DND-41 (cell line): ENCODE measurements at regions not wholly inside any gene's neighbourhood (a gene's known extent, or its start where the extent isn't known, plus 50 kb on each side); places are given as distances from the start of the nearest gene placed in this dataset.

ENCODE experiments used
- ATAC-seq: fragments of 200-7000 bp; cut with Tn5 transposase; 3 replicates; pipeline ENCODE4 v1.9.1; 2021; ENCODE audit warnings: low read depth; ENCODE audit not compliant: insufficient read depth
- DNase-seq: peaks from one replicate; pipeline ENCODE4 v3.0.0-alpha.2; 2020
- H2AFZ ChIP-seq: 2 replicates; pipeline ENCODE4 v1.6.0; 2012; ENCODE audit warnings: low read depth, low read length
- H3K27ac ChIP-seq: 2 replicates; pipeline ENCODE4 v1.5.1; 2012; ENCODE audit warnings: low read length, inconsistent platforms
- H3K27me3 ChIP-seq: fragments of 200-600 bp; sonication (generic); 2 replicates; pipeline ENCODE4 v1.6.0; 2012; ENCODE audit warnings: low read length, mild to moderate bottlenecking, inconsistent platforms; ENCODE audit not compliant: insufficient read depth, poor library complexity
- H3K36me3 ChIP-seq: 2 replicates; pipeline ENCODE4 v1.5.1; 2012; ENCODE audit warnings: low read length, inconsistent platforms; ENCODE audit not compliant: insufficient read depth
- H3K4me1 ChIP-seq: 2 replicates; pipeline ENCODE4 v1.5.1; 2012; ENCODE audit warnings: mild to moderate bottlenecking, low read length; ENCODE audit not compliant: insufficient read depth
- H3K4me2 ChIP-seq: 2 replicates; pipeline ENCODE4 v1.6.0; 2012; ENCODE audit warnings: mild to moderate bottlenecking, moderate library complexity, low read length, inconsistent platforms; ENCODE audit not compliant: insufficient read depth
- H3K4me3 ChIP-seq, 2 experiments: fragments of 200-600 bp in 1 of 2; shearing (Covaris generic) in 1 of 2; 2 replicates each; pipeline ENCODE4 v1.5.1; 2012 to 2016; ENCODE audit warnings: inconsistent platforms in 2 of 2, low read length in 2 of 2, mild to moderate bottlenecking in 2 of 2, low read depth in 1 of 2, moderate library complexity in 1 of 2
- H3K79me2 ChIP-seq: 2 replicates; pipeline ENCODE4 v1.6.0; 2012; ENCODE audit warnings: low read length, inconsistent platforms; ENCODE audit not compliant: insufficient read depth
- H3K9ac ChIP-seq: 2 replicates; pipeline ENCODE4 v1.6.0; 2012; ENCODE audit warnings: low read depth, mild to moderate bottlenecking, inconsistent platforms, low read length, moderate library complexity
- H3K9me3 ChIP-seq: 2 replicates; pipeline ENCODE4 v1.5.1; 2012; ENCODE audit warnings: low read length, moderate library complexity, mild to moderate bottlenecking, inconsistent platforms; ENCODE audit not compliant: insufficient read depth, severe bottlenecking
- H4K20me1 ChIP-seq: 2 replicates; pipeline ENCODE4 v1.6.0; 2012; ENCODE audit warnings: low read length; ENCODE audit not compliant: insufficient read depth
- EZH2 ChIP-seq: IDR thresholded peaks from 3 replicates; pipeline ENCODE4 v1.6.1; 2012; ENCODE audit warnings: borderline replicate concordance, low read depth, mild to moderate bottlenecking, moderate library complexity, low read length, inconsistent platforms; ENCODE audit not compliant: severe bottlenecking
- TF ChIP-seq, protein P1 (sequence below): IDR thresholded peaks from 2 replicates; pipeline ENCODE4 v1.5.1; 2012; ENCODE audit warnings: borderline replicate concordance, low read length, moderate library complexity, mild to moderate bottlenecking; ENCODE audit not compliant: poor library complexity, severe bottlenecking; ENCODE audit errors: extremely low read depth

DNA sequence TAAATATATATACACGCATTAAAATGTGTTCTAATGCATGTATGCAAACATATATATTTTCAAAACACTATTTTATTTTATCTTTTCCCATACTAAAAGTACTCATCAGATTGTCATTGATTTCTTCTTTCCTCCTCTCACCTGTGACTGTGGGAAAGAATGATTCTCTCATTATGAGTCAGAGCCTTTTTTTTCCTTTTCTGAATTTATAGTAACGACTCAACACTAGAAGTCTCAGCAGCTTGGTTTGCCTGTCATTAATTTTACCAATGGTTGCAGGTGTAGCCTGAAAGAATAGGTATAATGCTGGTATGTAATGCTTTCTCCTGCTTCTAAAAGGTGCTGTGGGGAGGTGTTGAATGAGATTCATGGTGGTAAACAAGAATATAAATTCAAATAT is 328.7 kb downstream of the UTRN start:
- Histone ChIP-seq H3K79me2 (peaks cover 17% of the 10 kb centered on the region), H3K27me3 (no peaks in the 10 kb centered on the region), H3K4me2 (no peak overlapping the region), H3K36me3 (no peaks in the 10 kb centered on the region), H3K9ac (no peak overlapping the region), H3K9me3 (no peaks in the 10 kb centered on the region), H3K4me3 (no peak overlapping the region), H3K27ac (no peak overlapping the region), H3K4me1 (no peaks in the 10 kb centered on the region), H4K20me1 (no peaks in the 10 kb centered on the region), H2AFZ (no peak overlapping the region)
- no peak for TF ChIP-seq EZH2
- TF ChIP-seq, protein P1, sequence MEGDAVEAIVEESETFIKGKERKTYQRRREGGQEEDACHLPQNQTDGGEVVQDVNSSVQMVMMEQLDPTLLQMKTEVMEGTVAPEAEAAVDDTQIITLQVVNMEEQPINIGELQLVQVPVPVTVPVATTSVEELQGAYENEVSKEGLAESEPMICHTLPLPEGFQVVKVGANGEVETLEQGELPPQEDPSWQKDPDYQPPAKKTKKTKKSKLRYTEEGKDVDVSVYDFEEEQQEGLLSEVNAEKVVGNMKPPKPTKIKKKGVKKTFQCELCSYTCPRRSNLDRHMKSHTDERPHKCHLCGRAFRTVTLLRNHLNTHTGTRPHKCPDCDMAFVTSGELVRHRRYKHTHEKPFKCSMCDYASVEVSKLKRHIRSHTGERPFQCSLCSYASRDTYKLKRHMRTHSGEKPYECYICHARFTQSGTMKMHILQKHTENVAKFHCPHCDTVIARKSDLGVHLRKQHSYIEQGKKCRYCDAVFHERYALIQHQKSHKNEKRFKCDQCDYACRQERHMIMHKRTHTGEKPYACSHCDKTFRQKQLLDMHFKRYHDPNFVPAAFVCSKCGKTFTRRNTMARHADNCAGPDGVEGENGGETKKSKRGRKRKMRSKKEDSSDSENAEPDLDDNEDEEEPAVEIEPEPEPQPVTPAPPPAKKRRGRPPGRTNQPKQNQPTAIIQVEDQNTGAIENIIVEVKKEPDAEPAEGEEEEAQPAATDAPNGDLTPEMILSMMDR: no peak
- ATAC-seq (no peak), DNase-seq (no peak)

DNA sequence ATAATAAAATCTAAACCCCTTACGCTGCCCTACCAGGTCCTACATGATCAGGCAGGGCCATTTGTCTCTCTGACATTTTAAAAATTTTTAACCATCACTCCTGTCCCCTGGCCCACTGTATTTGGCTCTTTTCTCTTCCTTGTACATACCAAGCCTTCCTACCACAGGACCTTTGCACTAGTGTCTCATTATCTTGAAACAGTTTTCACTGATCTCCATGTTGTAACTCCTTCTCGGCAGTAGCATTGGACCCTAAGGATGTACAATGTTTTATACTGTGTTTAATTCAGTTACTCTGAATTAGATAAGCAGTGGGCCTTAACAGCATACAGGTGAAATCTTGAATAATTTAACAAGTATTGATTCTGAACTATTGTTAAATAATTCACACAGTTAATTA is 330.7 kb downstream of the UTRN start:
- Histone ChIP-seq H4K20me1 (no peaks in the 10 kb centered on the region), H3K36me3 (no peaks in the 10 kb centered on the region), H3K27me3 (no peaks in the 10 kb centered on the region), H3K27ac (no peak overlapping the region), H3K4me3 (no peak overlapping the region), H3K9me3 (no peaks in the 10 kb centered on the region), H3K4me2 (no peak overlapping the region), H3K9ac (no peak overlapping the region), H3K79me2 (peaks cover 33% of the 10 kb centered on the region), H3K4me1 (no peaks in the 10 kb centered on the region), H2AFZ (no peak overlapping the region)
- DNase-seq: no peak
- TF ChIP-seq, protein P1: no peak
- ATAC-seq: no peak

DNA sequence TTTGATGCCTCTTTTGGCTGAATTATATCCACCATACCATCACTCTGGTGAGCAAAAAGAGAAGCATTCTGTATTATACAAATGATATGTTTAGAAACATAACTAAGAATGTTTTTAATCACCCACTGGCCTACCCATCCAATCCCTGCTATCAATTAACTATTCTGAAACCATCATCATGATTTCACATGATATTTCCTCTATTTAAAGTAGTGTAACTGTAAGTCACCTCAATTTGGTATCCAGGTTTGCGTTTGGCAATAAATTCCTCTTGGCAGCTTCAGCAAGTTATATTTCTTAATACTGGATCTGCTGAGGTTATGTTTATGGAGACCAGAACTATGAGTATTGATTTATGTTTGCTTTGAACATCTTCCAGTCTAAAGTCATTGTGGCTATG is 332.1 kb downstream of the UTRN start:
- ATAC-seq: no peak
- Histone ChIP-seq H3K27me3 (no peaks in the 10 kb centered on the region), H3K4me3 (no peak overlapping the region), H4K20me1 (no peaks in the 10 kb centered on the region), H3K27ac (no peak overlapping the region), H3K79me2 (peaks cover 45% of the 10 kb centered on the region), H3K36me3 (no peaks in the 10 kb centered on the region), H2AFZ (no peak overlapping the region), H3K4me1 (no peaks in the 10 kb centered on the region), H3K9ac (no peak overlapping the region), H3K9me3 (no peaks in the 10 kb centered on the region), H3K4me2 (no peak overlapping the region)
- TF ChIP-seq, protein P1: no peak
- no peak for TF ChIP-seq EZH2
- no peak for DNase-seq

DNA sequence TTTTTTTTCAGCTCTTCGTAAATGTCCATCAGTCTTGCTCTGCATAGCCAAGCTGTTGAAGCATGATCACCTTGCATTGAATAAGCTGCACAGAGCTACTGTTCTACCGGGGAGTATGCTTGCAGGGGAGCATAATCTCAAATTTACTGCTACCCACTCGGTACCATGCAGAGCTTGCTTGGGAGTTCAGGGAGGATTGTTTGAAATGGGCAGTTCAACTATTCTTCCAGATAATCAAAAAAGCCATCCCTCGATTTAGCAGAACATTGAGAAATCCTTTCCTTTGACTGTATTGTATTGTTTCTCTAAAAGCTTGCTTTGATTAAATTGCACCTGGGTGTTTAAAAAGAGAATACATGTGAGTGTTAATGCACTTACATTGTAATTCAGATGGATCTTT is 332.6 kb downstream of the UTRN start:
- Histone ChIP-seq H3K27ac (no peak overlapping the region), H3K9me3 (no peaks in the 10 kb centered on the region), H3K79me2 (peaks cover 49% of the 10 kb centered on the region), H3K4me2 (no peak overlapping the region), H3K27me3 (no peaks in the 10 kb centered on the region), H3K4me1 (no peaks in the 10 kb centered on the region), H3K9ac (no peak overlapping the region), H2AFZ (no peak overlapping the region), H3K36me3 (no peaks in the 10 kb centered on the region), H3K4me3 (no peak overlapping the region), H4K20me1 (no peaks in the 10 kb centered on the region)
- no peak for TF ChIP-seq EZH2
- TF ChIP-seq, protein P1: no peak
- no peak for ATAC-seq
- no peak for DNase-seq
